Right kidney (tissue), 1 donor: ENCODE measurements at regions not wholly inside any gene's neighbourhood (a gene's known extent, or its start where the extent isn't known, plus 50 kb on each side); places are given as distances from the start of the nearest gene placed in this dataset.

Experiments
- DNase-seq: peaks from one replicate; pipeline ENCODE4 v3.0.0-alpha.2; 2016

DNA sequence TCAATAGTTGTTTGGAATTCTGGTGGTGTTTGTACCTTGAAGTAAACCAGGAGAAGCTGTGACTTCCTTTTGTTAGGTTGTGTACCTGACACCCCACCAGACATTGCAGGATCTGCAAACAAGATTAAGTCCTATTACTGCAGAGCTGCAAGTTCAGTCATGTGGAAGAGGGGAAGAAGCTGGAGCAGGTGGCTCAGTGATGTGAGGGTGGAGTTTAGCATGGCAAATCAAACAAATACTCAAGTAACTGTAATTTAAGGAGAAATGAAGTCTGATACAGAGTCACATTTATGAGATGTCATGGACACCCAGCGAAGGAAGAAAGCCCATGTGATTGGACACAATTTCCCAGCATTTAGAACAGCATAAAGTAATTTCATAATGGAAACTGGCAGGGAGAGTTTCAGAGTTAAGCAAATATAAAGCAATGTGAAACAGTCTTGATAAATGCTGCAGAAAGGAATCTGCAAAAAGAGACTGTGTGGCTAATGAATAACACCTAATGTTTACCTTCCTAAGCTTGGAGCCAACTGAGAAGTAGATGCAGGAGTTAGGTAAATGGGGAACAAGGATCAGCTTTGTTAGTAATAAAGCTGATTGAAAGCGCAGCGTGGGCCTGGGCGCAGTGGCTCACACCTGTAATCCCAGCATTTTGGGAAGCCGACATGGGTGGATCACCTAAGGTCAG lies 249.1 kb downstream of the GBA3 start:
- DNase-seq: no peak

DNA sequence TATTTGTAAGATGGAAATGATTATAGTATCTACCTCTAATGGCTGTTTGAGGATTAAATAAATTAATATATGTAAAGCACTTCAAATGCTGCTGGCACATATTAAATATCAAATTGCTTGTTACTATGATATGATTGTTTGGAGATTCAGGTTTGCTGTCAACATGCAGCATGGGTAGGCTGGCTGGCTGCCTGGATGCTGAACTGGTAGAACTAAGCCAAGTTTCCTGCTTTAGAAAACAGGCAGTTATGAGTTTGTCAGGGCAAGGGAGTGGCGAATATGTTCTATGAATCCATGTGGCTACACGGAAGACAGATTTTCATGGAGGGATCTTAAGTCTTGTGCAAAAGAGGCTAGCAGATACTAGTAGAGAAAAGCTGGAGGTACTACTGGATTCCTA lies 239.6 kb downstream of the GBA3 start:
- no peak for DNase-seq

DNA sequence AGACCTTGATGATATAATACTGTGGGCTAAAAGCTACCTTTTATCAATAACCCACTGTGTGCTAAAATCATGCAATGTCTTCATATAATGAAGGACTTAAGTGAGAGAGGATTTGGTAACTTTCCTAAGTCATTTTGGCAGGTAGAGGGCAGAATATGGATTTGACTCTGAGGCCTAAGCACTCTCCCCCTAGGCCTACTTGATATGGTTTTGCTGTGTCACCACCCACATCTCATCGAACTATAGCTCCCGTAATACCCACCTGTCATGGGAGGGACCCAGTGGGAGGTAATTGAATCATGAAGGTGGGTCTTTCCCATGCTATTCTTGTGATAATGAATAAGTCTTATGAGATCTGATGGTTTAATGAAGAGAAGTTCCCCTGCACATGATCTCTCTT lies 229.7 kb downstream of the GBA3 start:
- no peak for DNase-seq

- no peak for DNase-seq
Observed at GRCh38 chr4:22921936-22922335, 229.2 kb downstream of the GBA3 start.

GRCh38 chr4:22911285-22911684 lies 218.5 kb downstream of the GBA3 start:
- no peak for DNase-seq

DNA sequence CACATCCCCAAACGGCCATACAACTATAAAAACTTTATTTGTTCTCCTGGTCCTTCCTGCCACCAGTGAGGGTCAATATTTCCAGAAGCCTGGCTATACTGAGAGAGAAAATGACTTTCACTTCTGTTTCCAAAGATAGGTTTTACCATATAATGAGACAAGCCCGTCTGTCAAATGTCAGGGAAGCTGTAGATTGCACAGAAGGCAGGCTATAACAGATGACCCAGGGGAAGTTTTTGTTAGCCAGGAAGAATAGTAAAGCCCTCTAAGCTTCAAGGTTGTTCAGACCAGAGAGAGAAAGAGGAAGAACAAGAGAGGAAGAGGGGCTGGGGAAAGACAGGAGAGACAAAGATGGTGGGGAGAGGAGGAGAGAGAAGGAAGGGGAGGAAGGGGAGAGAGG lies 217.5 kb downstream of the GBA3 start:
- DNase-seq: no peak

- no peak for DNase-seq
Observed at GRCh38 chr4:22906045-22906444, 213.3 kb downstream of the GBA3 start.

DNA sequence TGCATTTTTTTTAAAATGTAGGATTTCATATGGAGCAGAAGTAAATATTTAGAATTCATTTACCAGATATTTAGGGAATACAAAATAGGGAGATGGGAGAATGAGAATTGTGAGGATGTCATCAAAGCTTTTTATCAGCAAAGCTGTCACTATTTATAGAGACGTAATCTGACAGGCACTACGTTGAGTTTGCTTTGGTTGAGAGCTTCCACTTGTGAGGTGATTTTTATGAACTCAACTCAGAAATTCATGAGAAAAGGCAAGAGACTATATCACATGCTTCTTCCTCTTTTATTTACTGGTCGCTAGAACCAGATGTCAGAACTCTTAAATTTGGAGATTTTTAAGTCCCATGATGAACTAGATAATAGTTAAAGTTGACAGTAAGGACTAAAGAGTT lies 211.2 kb downstream of the GBA3 start:
- no peak for DNase-seq

DNA sequence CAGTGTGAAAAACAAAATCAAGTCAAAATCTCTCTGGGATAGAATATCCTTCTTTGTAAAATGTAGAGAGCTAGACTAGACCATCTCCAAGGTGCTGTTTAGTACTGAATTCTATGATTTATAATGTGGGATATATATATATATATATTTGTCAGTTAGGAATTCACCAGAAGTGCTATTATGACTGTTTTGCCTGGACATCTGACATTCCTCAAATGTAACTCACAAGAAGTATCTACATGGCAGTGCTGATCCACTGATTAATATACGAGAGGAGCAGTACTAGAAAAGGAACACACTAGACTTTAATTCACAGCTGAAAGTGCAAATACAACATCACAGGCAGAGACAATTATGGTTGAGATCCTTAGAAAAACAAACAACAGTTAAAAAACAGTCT lies 208.9 kb downstream of the GBA3 start:
- DNase-seq: no peak

DNA sequence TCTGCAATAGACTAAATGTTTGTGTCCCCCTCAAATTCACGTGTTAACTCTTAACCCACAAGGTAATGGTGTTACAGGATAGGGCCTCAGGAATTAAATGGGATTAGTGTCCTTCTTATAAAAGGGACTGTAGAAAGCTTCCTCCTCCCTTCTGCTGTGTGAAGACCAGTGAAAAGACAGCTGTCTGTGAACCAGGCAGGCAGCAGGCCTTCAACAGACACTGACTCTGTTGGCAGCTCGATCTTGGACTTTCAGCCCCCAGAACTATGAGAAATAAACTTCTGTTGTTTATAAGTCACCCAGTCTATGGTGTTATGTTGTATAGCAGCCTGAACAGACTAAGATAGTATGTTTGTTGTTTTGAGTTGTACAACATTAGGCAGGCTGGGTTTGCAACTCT lies 208.1 kb downstream of the GBA3 start:
- no peak for DNase-seq

DNA sequence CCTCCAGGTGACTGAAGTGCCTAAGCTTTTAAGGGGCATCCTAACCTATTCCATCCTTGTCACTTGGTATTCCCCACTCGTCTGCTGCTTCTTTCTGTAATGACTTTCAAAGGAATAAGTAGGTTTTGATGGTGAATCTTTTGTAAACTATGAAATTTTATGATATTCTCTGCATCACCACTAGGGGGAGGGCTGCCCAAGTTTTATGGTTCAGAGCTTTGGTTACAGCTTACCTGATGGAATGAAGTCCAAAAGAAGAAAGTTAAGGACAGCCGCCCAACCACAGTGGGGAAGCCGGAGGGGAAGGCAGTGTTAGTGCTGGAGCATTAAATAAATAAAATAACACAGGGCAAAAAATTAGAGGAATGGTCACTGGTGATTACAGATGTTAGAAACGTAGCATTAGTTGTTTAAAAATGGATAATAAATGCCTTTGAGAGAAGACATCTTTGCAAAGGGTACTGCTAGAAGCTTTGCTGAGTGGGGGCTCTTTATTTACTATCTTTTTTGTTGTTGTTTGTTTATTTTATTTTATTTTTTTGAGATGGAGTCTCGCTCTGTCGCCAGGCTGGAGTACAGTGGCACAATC lies 204.9 kb downstream of the GBA3 start:
- peak; percentile 19 for DNase-seq

- no peak for DNase-seq
Observed at GRCh38 chr4:22895482-22895881, 202.7 kb downstream of the GBA3 start.

DNA sequence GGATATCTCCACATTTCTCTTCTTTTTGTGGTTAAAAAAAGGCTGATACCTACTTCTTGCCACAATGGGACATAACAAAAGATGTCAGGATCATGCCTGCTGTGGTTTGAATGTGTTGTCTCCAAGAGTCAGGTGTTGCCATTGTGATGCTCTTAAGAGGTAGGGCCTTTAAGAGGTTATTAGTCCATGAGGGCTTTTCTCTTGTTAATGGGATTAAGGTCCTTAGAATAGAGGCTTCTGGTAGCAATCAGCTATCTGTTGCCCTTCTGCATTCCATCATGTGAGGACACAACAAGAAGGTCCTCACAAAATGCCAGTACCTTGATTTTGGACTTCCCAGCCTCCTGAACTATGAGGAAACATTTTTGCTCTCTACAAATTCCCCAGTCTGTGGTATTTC lies 191.4 kb downstream of the GBA3 start:
- no peak for DNase-seq

- no peak for DNase-seq
Observed at GRCh38 chr4:22881411-22881810, 188.7 kb downstream of the GBA3 start.

- no peak for DNase-seq
Observed at GRCh38 chr4:22877486-22878052, 184.8 kb downstream of the GBA3 start.

DNA sequence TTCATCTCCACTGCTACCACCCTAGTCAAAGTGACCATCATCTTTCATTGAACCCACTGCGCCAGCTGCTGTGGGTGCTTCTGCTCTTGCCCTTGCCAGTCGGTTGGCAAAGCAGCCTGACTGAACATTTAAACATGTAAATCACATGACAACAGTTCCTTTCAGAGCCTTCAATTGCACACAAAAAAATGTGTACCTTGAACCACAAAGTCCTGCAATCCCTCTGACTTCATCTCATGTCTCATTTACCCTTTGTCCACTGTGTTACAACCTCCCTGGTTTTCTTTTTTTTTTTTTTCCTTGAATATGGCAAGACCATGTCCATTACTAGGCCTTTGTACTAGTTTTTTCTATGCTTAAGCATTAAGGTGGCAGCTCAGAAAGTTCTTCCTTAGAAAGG lies 183.5 kb downstream of the GBA3 start:
- no peak for DNase-seq

DNA sequence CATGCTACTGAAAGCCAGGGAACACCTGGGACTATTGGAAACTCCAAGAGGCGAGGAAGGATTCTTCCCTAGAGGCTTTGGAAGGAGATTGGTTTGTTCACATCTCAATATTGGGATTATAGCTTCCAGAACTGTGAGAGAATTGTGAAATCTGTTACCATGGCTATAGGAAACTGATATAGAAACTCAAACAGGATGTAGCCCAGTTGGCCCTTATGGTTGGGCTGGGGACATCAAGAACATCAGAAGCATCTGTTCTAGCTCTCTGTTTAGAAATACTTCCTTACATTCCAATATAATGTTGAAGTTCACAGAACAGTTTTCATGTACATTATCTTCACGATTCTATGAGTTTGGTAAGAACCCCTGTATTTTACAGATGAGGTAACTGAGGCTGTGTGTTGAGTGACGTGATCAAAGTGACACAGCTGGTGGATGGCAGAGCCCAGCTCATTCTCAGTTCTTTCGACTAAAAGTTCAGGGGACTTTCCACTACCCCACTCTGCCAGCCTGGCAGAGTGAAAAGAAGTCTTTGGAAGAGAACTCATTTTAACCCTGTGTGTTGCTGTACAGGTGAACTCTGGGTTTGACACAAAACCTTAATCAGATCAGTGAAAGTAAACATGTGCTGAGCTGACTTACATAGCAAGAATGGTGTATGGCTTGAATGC lies 183.0 kb downstream of the GBA3 start:
- no peak for DNase-seq

DNA sequence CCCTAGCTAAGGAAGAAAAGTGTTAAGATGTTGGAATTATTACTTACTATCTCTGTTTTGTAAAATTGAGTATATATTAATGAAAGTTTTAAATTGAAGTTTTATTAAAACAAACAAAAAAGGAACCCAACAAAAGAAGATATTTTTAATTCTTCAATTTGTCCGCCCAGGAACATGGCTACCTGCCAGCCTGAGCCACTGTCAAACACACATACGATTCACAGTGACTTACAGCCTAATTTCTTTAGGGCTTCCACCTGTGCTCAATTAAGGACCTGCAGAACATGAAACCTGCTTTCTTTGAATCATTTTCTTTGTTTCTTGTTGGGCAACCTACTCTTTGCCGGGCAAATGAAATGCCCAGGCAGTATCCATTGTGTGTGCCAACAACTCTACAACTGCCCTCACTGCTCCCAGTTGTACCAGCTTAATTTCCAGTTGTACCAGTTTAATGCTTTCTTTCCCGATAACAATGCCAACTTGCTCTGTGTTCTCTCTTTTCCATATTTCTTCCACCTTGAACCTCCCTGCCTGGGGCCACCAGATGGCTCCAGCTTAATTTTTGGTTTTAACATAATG lies 181.7 kb downstream of the GBA3 start:
- no peak for DNase-seq

DNA sequence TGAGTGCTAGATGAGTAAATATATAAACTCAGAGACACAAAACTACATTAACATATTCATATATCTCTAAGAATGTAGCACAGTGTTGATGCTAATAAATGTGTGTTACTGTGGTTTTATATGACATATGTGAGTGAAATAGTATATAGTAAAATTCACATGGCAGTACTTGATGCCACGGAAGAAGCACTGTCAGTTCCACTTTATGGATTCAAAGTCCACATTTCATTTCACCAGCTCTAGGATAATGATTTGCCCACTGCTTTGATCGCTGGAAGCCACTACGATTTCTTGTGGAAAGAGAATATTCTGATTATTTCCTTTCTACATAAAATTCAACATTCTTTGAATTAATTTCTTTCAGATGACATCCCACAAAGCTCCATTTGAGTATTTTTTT lies 181.2 kb downstream of the GBA3 start:
- DNase-seq: no peak

DNA sequence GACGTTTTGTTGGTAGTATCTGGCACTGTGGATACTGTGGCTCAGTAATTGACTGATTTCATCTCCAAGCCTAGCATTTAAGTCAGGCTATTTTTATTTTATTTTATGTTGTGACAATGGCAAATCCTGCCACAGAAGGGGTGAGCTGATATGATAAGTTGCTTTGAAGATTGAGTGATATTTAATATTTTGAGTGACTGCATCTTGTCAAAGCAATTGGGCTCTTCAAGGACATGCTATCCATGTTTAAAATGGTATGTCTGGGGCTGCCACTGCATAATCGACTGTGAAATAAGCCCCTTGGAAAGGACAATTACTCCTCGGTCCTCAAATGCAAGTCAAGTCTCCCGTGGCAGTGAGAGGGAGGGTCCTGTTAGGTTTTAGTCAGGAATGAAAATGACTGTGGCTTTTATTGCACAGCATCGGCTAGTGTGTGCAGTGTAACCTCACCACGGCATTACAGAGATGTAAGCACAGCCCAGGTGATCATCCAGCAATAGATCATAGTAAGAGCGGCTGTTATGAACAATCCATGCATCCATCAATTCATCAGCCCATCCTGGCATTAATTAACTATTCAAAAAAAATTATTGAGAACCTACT lies 178.2 kb downstream of the GBA3 start:
- DNase-seq: no peak

GRCh38 chr4:22869235-22869634 lies 176.5 kb downstream of the GBA3 start:
- no peak for DNase-seq
